Neural crest cell (in vitro differentiated cells): ENCODE measurements at regions not wholly inside any gene's neighbourhood (a gene's known extent, or its start where the extent isn't known, plus 50 kb on each side); places are given as distances from the start of the nearest gene placed in this dataset.

Experiments used
- DNase-seq: peaks from one replicate; pipeline ENCODE4 v3.0.0; 2021; ENCODE audit warnings: low read depth, mixed read lengths, low spot score
- H3K27ac Mint-ChIP-seq: one replicate; pipeline ENCODE4 v1.8.0; 2021; ENCODE audit warnings: mild to moderate bottlenecking, mixed read lengths; ENCODE audit not compliant: unreplicated experiment
- H3K27me3 Mint-ChIP-seq: 2 replicates; pipeline ENCODE4 v1.8.0; 2021; ENCODE audit warnings: low read depth, mild to moderate bottlenecking, mixed read lengths
- H3K36me3 Mint-ChIP-seq: 2 replicates; pipeline ENCODE4 v1.8.0; 2021; ENCODE audit warnings: low read depth, mild to moderate bottlenecking, mixed read lengths
- H3K4me1 Mint-ChIP-seq: 2 replicates; pipeline ENCODE4 v1.8.0; 2021; ENCODE audit warnings: mixed read lengths
- H3K4me3 Mint-ChIP-seq: one replicate; pipeline ENCODE4 v1.8.0; 2021; ENCODE audit warnings: mild to moderate bottlenecking, mixed read lengths
- H3K9me3 Mint-ChIP-seq: 2 replicates; pipeline ENCODE4 v1.8.0; 2021; ENCODE audit warnings: mixed read lengths
- TF ChIP-seq, protein P1 (sequence below): fragments of 200-600 bp; sonication (generic); conservative IDR thresholded peaks from 2 replicates; pipeline ENCODE4 v1.5.0; 2021; ENCODE audit warnings: antibody characterized with exemption, mild to moderate bottlenecking

DNA sequence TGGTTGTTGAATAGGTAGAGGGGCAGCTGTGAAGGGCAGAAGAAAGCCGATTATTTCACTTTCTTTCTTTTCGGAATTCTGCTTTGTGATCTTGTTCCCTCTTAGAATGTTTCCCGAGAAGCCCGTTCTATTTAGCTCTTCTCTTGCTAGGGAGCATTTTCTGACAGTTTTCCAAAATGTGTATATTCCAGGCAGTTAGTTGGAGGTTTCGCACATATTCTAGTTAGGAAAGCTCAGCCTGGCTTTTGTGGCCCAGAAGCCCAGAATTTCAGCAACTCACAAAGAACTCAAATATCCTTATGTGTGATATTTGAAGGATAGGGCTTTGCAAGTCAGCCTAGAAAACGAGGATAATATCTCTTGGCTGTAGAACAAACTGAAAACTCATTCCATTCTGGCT lies 461.0 kb upstream of the C9orf72 start:
- Mint-ChIP-seq H3K36me3 (no peaks in the 10 kb centered on the region), H3K9me3 (peaks cover 2% of the 10 kb centered on the region), H3K4me1 (peaks cover 30% of the 10 kb centered on the region), H3K4me3 (no peak overlapping the region), H3K27ac (peak overlapping the region; percentile 69), H3K27me3 (no peaks in the 10 kb centered on the region)
- no peak for DNase-seq
- TF ChIP-seq, protein P1, sequence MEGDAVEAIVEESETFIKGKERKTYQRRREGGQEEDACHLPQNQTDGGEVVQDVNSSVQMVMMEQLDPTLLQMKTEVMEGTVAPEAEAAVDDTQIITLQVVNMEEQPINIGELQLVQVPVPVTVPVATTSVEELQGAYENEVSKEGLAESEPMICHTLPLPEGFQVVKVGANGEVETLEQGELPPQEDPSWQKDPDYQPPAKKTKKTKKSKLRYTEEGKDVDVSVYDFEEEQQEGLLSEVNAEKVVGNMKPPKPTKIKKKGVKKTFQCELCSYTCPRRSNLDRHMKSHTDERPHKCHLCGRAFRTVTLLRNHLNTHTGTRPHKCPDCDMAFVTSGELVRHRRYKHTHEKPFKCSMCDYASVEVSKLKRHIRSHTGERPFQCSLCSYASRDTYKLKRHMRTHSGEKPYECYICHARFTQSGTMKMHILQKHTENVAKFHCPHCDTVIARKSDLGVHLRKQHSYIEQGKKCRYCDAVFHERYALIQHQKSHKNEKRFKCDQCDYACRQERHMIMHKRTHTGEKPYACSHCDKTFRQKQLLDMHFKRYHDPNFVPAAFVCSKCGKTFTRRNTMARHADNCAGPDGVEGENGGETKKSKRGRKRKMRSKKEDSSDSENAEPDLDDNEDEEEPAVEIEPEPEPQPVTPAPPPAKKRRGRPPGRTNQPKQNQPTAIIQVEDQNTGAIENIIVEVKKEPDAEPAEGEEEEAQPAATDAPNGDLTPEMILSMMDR, result no peak

DNA sequence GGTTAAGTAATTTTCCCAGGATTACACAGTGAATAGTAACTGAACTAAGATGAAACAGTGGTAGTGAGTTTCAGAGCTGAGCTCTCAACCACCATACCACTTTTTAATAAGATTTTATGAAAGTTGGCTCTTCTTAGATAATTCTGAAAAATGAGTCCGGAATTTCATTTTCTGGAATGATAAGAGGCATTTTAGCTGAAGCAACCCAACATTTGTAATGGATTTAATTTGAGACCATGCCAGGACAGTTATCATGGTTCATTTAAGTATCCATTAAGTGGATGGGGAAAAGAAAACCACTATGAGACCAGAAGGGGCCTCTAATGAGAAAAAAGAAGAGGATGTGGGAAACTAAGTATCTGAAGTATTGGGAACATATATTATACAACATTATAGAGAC lies 464.7 kb upstream of the C9orf72 start:
- Mint-ChIP-seq H3K9me3 (peaks cover 2% of the 10 kb centered on the region), H3K4me3 (no peak overlapping the region), H3K27me3 (no peaks in the 10 kb centered on the region), H3K36me3 (no peaks in the 10 kb centered on the region), H3K4me1 (peaks cover 25% of the 10 kb centered on the region), H3K27ac (no peak overlapping the region)
- no peak for DNase-seq
- TF ChIP-seq, protein P1, result no peak

- no peak for DNase-seq
- H3K27ac Mint-ChIP-seq, result no peak overlapping the region
- H3K36me3 Mint-ChIP-seq, result no peaks in the 10 kb centered on the region
- no peak overlapping the region for H3K4me3 Mint-ChIP-seq
- peaks cover 1% of the 10 kb centered on the region for H3K4me1 Mint-ChIP-seq
- no peaks in the 10 kb centered on the region for H3K27me3 Mint-ChIP-seq
- TF ChIP-seq, protein P1, result no peak
- H3K9me3 Mint-ChIP-seq, result peaks cover 5% of the 10 kb centered on the region
These were observed 471.8 kb upstream of the C9orf72 start for GRCh38 chr9:28045051-28045450.

DNA sequence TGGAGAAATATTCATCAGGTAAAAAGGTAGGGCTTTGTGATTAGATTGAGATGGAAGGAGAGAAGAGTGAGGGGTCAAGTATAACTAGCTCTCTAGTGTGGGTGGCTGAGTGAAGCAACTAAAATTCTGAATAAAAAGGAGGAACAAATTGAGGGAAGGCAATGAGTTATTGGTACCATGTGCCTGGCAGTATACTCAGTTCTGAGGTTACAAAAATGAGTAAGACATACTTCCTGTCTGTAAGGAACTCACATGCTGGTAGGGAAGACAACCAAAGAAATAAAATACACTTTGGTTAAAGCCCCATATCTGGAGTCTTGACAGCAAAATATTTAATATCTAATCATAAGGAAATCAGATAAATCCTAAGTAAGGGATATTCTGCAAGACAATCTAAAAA lies 476.8 kb upstream of the C9orf72 start:
- H3K27ac Mint-ChIP-seq, result no peak overlapping the region
- no peaks in the 10 kb centered on the region for H3K27me3 Mint-ChIP-seq
- H3K9me3 Mint-ChIP-seq, result peaks cover 5% of the 10 kb centered on the region
- TF ChIP-seq, protein P1, result no peak
- H3K36me3 Mint-ChIP-seq, result no peaks in the 10 kb centered on the region
- no peak for DNase-seq
- H3K4me1 Mint-ChIP-seq, result no peaks in the 10 kb centered on the region
- no peak overlapping the region for H3K4me3 Mint-ChIP-seq

- Mint-ChIP-seq H3K9me3 (peaks cover 5% of the 10 kb centered on the region), H3K4me1 (no peaks in the 10 kb centered on the region), H3K36me3 (no peaks in the 10 kb centered on the region), H3K27ac (no peak overlapping the region), H3K27me3 (no peaks in the 10 kb centered on the region), H3K4me3 (no peak overlapping the region)
- DNase-seq, result no peak
- TF ChIP-seq, protein P1, result no peak
These were observed 477.7 kb upstream of the C9orf72 start for GRCh38 chr9:28050941-28051340.
